Epithelial cell of prostate (primary cell): ENCODE measurements at regions not wholly inside any gene's neighbourhood (a gene's known extent, or its start where the extent isn't known, plus 50 kb on each side); places are given as distances from the start of the nearest gene placed in this dataset.
A peak's percentile ranks its signal among the peaks of the same experiment; 100 is the strongest.
"Not testable (repeated sequence)": the region's sequence is repeated elsewhere in the genome, so short reads cannot be mapped to it uniquely, and the experiment has no call there.

Experiments used
- DNase-seq: peaks from one replicate; pipeline ENCODE4 v3.0.0-alpha.2; 2011; ENCODE audit warnings: low read depth, low spot score
- H3K27ac ChIP-seq: fragments of 450-650 bp; 2 replicates; pipeline ENCODE4 v1.5.1; 2017; ENCODE audit warnings: mild to moderate bottlenecking

DNA sequence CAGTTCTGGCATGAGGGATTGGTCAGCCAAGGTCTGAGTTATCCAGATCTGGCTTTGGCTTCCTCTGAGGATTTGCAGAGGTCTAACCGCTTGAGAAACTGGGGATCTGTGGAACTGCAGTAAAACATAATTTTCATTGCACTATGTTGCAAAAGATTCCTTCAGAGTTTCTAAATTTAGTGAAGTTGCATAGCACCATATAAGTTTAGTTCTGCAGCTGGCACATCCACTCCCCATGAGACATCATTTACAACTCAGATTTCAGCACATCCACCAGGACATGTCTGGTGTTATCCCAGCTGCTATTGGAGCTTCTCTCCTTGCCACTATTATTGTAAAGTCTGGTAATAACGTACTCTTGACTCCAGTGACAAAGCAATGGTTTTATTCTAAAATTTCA is 181.5 kb downstream of the CWF19L2 start:
- no peak for DNase-seq

DNA sequence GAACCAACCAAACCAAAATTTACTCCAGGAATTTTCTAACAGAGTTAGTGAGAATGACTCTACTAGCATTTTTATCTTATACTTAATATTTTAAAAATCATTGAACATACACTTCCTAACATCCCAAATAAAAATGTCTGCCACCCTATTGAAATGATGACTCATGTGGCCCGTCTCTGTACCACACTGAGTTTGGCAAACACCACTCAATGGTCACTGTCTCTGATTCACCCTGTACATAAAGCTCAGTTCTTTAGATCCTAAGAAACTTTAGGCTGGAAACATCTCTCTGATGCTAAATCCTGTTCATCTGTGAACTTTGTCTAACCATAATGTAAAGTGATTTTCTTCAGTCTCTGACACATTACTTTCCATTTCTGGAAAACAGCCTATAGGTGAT is 182.0 kb downstream of the CWF19L2 start:
- no peak overlapping the region for H3K27ac ChIP-seq
- DNase-seq = no peak

More for the DNA sequence above, 181.5 kb downstream of the CWF19L2 start:
- H3K27ac ChIP-seq = no peak overlapping the region

DNA sequence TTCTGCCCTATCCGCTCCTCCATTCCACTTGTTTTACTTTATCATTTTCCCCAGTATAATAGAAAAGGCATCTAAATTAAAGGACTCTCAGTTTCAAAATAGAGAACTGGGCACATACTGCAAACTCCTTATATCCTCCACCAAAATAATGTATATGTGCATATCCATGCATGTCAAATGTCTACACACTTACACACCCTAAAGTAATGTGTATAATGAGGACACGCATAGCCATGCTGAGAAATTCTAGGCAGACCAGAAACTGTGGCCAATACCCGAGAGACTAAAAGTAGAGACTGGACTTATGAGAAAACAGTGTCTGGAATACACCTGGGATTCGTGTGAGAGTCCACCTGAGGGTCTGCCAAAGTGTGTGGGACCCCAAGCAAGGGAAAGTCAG is 183.5 kb downstream of the CWF19L2 start:
- no peak for DNase-seq
- H3K27ac ChIP-seq = no peak overlapping the region

DNA sequence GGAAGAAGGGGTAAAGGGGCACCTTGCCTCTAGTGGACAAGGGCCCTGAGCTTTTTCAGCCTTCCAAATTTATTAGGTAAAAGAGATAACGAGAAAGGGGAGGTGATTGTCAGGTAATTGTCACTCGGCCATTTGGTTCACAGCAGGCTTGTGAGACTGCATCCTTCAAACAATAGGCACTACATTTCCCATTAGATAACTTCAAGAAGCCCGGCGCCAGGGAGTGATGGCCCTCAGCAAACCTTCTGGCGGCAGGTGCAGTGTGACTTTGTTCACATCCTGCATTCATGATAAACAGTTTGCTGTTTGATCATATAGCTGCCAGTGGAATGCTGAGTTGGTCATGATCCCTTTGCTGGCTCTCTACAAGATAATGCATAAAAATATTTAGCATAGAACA is 185.1 kb downstream of the CWF19L2 start:
- no peak overlapping the region for H3K27ac ChIP-seq
- no peak for DNase-seq

DNA sequence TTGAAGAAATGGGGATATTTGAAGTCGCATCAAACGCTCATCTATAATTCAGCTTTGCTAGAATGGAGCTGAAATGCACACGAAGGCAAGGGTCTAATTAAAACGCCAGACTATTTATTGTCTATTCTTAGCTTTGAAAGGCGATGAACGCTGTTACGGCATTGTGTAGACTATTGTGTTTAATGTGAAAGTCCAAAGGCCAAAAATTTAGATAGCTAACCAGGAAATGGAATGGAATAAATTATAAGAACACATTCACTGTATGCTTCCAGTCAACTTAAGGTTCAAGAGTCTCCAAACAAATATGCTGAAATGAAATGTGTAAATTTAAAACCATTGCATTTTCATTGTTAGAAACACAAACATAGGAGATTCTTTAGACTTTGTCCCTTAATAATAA is 186.2 kb downstream of the CWF19L2 start:
- H3K27ac ChIP-seq = no peak overlapping the region
- DNase-seq = no peak

DNA sequence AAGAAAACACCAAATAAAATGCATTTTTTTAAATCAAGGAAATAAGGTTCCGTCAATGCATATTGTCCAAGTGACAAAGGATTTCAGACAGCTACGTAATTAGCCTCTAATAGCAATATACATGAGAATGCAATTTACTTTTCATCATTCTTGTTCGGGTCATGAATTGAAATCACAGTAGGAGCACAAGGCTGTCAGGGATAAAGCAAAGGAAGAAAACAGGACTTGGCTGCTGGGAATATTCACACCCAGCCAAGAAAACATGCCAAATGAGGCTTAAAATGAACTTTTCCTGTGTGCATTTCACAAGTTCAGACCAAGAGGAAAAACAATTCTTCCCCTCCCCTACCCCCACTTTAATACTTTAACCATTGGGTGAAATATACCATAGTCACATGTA is 188.6 kb downstream of the CWF19L2 start:
- DNase-seq = no peak
- no peak overlapping the region for H3K27ac ChIP-seq

DNA sequence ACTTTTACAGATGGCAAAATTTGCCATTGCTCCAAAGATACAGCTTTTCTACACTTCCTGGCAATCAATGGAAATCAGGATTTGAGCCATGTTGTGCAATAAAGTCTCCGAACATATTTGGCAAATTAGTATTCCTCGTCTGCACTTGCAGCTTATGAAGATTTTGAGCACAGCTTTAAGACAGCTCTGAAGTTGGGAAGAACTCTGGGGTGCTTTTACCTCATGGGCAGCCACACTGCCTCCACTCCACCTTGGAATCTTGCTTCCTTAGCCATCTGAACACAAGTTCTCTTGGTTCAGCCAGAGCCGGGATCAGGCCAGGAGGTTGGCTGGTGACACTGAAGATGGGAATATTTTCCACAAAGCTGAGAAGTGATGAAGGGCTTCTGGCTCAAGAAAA is 191.2 kb downstream of the CWF19L2 start:
- no peak for DNase-seq
- no peak overlapping the region for H3K27ac ChIP-seq

DNA sequence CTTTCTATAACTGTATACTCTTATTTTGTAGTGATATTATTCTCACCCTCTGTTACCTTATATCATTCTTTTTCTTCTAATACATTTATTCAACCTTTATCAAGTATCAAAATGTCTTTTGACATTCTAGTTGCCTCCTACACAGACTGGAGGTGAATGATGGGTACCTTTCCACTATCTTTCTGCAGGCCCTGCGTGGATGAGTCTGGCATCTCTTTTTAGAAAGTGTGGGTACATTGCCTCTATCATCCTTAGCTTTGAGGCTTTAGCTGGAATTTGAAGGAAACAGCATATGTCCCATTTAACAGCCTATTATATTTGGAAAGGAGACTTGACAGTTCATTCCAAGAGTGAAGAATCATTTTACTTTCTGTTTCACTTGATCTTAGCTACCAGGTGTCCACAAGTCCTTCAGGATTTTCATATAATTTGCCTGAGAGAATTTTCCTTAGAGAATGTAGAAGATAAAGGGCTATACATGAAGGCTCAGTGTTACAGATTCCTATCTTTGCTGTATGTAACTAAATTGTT is 192.0 kb downstream of the CWF19L2 start:
- DNase-seq = no peak
- no peak overlapping the region for H3K27ac ChIP-seq

DNA sequence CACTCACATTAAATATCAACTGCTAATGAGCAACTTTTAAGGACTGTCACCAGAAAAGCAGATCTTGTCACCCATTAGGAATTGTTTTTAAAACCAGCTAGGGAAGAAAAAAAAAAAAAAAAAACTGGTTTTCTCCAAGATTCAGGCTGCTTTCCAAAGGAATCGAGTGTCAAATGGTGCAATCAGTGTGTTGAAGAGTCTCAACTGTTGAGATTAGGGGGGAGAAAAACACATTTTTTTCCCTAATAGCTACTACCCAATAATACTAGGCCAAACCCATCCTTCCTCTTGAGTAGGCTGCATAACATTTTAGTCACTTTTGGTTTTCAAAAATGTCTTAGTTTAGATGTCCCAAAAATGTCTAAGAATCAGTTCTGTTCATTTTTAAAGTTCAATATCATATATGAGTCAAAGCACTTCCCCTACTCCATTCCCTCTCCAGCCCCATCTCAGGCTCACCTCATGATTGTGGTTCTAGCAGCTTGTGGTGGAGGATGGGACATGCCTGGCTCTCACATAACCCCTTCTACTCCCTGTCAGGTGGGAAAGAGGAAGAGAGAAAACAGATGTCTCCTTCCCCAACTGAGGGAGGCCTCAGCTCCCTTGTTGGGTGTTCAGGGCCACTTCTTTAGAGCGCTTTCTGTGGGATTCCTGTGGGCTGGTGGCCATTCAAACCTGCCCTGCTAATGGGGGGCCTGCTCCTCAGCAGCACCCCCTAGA is 193.6 kb downstream of the CWF19L2 start:
- no peak overlapping the region for H3K27ac ChIP-seq
- no peak for DNase-seq

DNA sequence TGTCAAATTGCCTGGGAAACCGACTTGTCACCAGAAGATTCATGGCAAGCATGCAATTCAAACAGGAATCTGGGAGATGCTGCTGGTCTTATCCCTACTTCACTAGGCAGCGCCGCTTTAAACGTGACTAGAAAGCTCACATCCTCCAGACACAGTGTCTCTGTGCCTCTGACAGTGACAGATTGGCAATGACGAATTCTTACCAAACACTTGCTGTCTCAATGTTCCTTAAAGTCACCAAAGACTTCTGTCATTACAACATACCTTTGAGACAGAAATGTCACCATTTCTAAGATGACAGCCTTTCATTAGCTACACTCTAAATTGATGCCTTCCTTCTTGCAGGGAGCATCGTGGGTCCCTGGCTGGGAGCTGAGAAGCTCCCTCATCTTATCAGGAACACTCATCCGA is 197.8 kb downstream of the CWF19L2 start:
- no peak for DNase-seq
- H3K27ac ChIP-seq = no peak overlapping the region

DNA sequence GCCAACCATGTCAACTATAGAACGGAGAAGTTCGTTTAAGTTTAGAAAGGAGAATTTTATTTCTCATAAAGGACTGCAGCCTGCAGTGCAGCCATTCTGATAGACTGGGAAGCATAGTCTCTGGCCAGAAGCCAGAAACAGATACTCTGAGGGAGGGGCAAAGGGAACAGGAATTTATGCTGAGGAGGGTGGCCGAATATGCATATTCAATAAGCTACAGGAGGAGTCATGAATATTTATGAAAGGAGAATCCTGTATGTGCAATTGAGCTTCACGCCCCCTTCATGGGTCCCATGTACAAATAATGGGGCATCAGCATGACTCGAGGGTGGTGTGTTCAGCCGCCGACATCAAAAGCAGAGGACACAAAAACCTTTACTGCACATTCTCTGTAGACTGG is 199.9 kb downstream of the CWF19L2 start:
- H3K27ac ChIP-seq = no peak overlapping the region
- no peak for DNase-seq

DNA sequence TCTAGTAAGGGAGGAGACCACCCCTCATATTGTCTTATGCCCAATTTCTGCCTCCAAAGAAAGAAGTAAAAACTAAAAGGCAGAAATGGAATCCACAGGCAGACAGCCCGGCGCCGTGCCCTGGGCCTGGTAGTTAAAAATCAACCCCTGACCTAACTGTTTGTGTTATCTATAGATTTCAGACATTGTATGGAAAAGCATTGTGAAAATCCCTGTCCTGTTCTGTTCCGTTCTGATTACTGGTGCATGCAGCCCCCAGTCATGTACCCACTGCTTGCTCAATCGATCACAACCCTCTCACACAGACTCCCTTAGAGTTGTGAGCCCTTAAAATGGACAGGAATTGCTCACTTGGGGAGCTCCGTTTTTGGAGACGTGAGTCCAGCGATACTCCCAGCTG is 204.0 kb downstream of the CWF19L2 start:
- not testable (repeated sequence) for DNase-seq

DNA sequence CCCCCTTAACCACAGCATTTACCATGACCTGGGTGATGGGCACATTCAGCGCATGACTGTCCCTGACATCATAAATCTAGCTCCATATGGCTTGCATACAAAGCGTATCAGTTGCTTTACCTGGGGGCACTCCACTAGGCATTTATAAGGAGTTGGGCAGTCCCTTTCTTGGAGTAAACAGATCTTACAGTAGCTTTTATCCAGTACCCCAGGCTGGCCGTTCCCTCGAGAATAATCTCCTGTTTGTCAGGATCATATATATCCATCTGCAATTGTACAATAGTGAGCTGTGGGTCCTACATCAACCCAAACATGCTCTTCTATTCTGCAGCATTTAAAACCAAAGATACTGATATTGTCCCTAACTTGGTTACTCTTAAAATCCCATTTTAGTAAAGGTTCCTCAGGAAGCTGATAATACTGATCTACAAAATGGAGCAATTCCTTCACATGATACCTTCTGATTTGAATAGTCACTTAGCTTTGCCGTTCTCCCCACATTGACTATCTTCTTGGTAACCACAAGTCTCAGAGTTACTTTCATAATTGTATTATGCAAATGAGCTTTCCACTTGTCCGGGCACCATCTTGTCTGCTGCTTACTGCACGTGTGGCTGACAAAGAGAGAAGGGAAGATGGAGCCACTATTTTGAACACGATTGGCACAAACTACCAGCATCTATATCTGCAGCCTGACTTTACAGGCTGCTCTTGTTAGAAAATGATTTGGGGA is 205.0 kb downstream of the CWF19L2 start:
- DNase-seq = no peak
- no peak overlapping the region for H3K27ac ChIP-seq

More for the DNA sequence above, 204.0 kb downstream of the CWF19L2 start:
- not testable (repeated sequence) for H3K27ac ChIP-seq

DNA sequence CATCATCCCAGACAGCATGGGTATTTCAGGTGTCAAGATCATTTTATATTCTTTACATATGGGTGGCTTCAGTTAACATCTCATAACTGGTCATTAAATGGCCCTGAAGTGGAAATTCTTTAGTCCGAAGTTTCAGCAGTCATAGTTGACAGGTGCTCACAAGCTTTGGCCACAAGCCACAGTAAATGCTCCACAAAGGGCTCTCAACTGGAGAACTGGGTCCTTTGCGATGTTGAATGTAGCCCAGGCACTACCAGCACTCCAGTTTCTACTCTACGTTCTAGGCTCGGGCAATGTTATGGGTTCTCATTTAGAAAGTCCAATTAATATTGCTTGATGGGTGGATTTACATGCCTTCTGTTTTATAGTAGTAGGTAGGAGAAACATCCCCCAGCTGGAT is 206.3 kb downstream of the CWF19L2 start:
- H3K27ac ChIP-seq = no peak overlapping the region
- DNase-seq = no peak

DNA sequence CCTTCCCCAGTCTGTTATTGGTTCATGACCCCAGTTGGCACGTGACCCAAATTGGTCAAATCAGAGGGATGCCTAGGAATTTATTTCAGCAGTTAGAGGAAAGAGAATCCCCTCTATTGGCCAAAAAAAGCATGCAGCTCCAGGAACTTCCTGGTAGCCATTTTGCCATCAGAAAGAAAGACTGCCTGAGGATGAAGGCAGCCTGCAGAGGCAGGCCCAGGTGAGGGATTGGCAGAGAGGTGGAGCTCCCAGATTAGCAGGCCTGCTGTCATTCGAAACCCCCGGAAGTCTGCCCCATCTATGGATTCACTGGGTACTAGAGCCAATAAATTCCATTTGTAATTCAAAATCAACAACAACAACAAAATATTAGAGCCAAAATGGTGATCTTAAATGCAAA is 207.6 kb downstream of the CWF19L2 start:
- DNase-seq = no peak
- no peak overlapping the region for H3K27ac ChIP-seq

DNA sequence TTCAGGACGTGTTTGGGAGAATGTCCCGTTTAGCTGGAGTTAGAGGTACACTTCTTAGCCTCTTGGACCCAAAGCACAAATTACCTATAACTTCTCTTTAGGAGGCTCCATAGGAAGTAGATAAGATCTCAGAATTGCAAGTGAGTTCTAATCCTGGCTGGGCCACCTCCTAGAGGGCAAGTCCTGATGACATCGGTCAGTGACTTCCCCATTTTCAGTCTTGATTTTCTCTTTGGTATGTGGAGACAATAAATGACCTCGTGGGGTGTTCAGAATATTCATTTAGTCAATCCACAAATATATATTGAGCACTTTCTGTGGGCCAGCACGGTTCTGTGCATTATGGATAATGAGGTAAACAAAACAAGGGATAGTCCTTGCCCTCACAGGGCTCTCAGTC is 208.6 kb downstream of the CWF19L2 start:
- no peak overlapping the region for H3K27ac ChIP-seq
- no peak for DNase-seq

DNA sequence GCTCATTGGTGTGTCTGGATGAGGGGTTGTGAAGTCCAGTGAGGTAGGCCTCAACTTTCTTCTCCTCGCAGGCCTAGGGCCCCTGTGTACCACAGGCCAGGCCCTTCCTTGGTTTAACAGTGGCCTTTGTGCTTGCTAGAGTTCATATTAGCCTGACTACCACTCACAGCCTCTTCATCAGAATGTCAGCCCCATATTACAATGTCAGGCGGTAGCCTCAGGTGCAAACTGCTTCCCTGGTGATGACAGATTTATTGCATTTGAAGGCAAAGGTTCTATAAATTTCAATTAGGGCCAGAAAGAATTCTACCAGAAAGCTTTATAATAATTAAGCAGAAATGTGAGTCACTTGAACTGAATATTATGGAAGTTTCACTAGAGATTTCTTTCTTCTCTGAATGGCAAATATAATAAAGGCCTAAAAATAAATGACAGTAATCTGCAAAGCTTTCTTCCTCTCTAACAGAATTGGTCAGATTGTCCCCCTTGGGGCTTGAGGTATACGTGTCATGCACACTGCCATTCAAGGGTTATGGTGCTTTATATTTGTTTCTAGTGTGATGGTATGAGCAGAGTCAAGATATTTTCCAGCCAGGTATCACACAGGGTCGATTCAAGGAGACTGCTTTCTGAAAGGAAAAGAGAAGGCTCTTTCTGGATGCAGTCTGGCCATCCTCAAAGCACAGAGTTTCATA is 210.3 kb downstream of the CWF19L2 start:
- no peak for DNase-seq
- no peak overlapping the region for H3K27ac ChIP-seq

DNA sequence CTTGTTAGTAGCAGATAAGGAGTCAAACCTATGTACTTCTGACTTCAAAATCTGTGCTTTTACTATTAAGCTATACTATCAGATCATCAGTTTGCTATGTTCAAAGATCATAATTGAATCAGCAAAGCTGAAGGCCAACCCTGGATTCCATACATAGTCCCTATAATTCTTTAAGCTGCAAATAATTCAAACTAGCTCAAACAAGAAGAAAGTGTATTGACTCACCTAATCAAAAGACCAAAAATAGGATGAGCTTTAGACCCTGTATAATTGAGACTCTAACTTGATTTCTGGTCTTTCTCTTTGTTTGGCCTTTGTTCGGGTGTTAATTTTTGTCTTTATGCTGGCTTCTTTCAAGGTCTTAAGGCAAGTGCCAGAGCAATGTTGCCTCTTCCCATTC is 213.7 kb downstream of the CWF19L2 start:
- no peak overlapping the region for H3K27ac ChIP-seq
- DNase-seq = no peak

DNA sequence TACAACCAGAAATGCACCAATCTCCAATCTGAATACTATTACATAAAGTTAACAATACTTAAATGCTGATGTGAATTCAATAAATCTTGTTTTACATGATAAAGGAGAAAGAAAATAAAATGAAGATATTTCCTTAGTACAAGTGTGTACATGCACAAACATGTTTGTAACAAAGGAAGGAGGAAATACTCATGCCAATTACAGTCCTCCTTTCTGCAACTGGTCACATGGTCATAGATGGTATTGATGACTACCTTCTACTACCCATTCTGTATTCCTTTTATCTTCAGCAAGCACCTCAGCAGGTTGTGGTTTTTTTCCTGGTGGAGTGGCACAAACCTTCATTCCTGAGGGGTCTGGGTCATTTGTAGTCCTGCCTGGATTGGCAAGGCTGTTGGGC is 214.2 kb upstream of the GUCY1A2 start:
- DNase-seq = peak; percentile 16
- no peak overlapping the region for H3K27ac ChIP-seq

DNA sequence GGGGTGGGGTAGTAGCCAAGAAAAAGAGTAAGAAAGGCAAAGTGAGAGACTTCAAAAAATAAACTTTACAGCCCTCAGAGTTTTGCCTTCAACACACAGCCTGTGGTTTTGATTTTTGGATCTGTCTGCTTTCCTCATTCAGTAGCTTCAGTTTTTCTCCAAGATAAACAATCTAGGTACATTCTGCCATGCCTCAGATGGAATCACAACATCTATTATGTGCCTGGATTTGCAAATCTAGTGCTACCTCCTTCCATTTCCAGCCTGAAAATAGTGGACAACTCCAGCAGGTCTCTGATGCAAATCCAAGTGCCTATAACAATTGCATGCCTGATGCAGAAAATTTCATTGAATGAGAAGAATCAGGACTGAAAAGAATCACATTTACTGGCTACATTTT is 206.6 kb upstream of the GUCY1A2 start:
- no peak for DNase-seq
- no peak overlapping the region for H3K27ac ChIP-seq

DNA sequence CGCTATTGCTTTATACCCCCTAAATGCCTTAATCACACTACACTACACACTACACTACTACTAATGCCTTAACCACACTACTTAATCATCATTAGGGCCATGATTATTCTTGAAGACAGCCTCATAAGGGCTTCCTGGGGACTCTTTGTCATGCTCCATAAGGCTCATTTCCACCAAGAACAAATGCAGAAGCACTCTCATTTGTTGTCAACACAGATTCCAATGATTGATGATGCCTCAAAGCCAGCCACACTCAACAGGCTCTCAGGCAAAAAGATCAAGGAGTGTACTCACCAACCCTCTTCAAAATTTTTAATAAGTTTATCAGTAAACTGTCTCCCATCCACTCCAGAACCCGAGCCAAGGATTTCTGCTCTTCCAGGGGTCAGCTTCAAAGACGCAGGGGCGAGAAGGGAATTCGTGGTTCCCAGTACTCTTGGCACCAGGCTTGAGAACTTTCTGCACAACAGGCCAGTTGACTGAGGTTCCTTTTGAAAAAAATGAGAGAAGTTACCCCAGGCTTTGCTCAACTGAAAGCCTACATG is 204.7 kb upstream of the GUCY1A2 start:
- no peak overlapping the region for H3K27ac ChIP-seq
- no peak for DNase-seq
